Panc1 (cell line): ENCODE measurements at regions not wholly inside any gene's neighbourhood (a gene's known extent, or its start where the extent isn't known, plus 50 kb on each side); places are given as distances from the start of the nearest gene placed in this dataset.

Experiments
- ATAC-seq: fragments of 200-7000 bp; cut with Tn5 transposase; 2 replicates; pipeline ENCODE4 v1.9.1; 2020; ENCODE audit warnings: mild to moderate bottlenecking, moderate library complexity
- BruUV-seq: library from RNA; stranded (reverse); fragments of 400-500 nt; replicated peaks from 2 replicates; lab custom pipeline; 2021; lab: Mats Ljungman, UMichigan
- CTCF ChIA-PET: fragments of 300-600 bp; sonication (Branson Sonifier 250); formaldehyde crosslinking; loops from one replicate; lab custom pipeline; 2022; ENCODE audit warnings: antibody characterized with exemption; lab: Charles Lee
- POLR2A ChIA-PET: fragments of 300-600 bp; sonication (Branson Sonifier 250); formaldehyde crosslinking; loops from one replicate; lab custom pipeline; 2022; ENCODE audit warnings: antibody characterized with exemption; lab: Charles Lee
- DNase-seq: peaks from one replicate; pipeline ENCODE4 v3.0.0-alpha.2; 2010; ENCODE audit warnings: low read depth, low spot score
- H3K27ac ChIP-seq: 2 replicates; pipeline ENCODE4 v1.5.1; 2011; ENCODE audit warnings: mild to moderate bottlenecking, low read length, inconsistent platforms
- H3K27me3 ChIP-seq: fragments of 200-500 bp; sonication (Bioruptor generic); 2 replicates; pipeline ENCODE4 v1.6.0; 2014; ENCODE audit warnings: low read length, inconsistent platforms; ENCODE audit not compliant: control insufficient read depth, insufficient read depth
- H3K36me3 ChIP-seq: fragments of 200-500 bp; sonication (Bioruptor generic); 2 replicates; pipeline ENCODE4 v1.5.1; 2014; ENCODE audit warnings: inconsistent platforms, mild to moderate bottlenecking, low read length, moderate library complexity; ENCODE audit not compliant: control insufficient read depth, insufficient read depth
- H3K4me1 ChIP-seq: 2 replicates; pipeline ENCODE4 v1.5.1; 2011; ENCODE audit warnings: inconsistent platforms, mild to moderate bottlenecking, low read length, moderate library complexity; ENCODE audit not compliant: control insufficient read depth, insufficient read depth
- H3K4me3 ChIP-seq, 2 experiments: 2 replicates each; pipeline ENCODE4 v1.5.1; 2011 to 2012; ENCODE audit warnings: low read depth in 2 of 2, low read length in 2 of 2, mild to moderate bottlenecking in 2 of 2, inconsistent platforms in 1 of 2, moderate library complexity in 1 of 2
- H3K9me3 ChIP-seq: fragments of 200-500 bp; sonication (Bioruptor generic); 2 replicates; pipeline ENCODE4 v1.5.1; 2014; ENCODE audit warnings: low read depth, mild to moderate bottlenecking, inconsistent platforms, low read length, moderate library complexity; ENCODE audit not compliant: control insufficient read depth, insufficient read depth
- POLR2AphosphoS5 ChIP-seq: IDR thresholded peaks from 2 replicates; pipeline ENCODE4 v1.6.1; 2012; ENCODE audit warnings: mild to moderate bottlenecking, low read depth, low read length, moderate library complexity
- SIN3A ChIP-seq: IDR thresholded peaks from 2 replicates; pipeline ENCODE4 v1.6.1; 2012; ENCODE audit warnings: low read depth, mild to moderate bottlenecking, low read length, moderate library complexity, borderline replicate concordance; ENCODE audit not compliant: insufficient read depth
- TCF7L2 ChIP-seq: IDR thresholded peaks from 2 replicates; pipeline ENCODE4 v1.6.1; 2011; ENCODE audit warnings: mild to moderate bottlenecking, low read depth, low read length, inconsistent platforms
- in situ Hi-C: cut with HindIII; loops from 2 replicates; pipeline ENCODE4 v1.10.0; 2016; ENCODE audit warnings: low sequenced_read_pairs, low pct_unique_long_range_greater_than_20kb
- intact Hi-C: fragments of 100-400 bp; cut with micrococcal nuclease; formaldehyde crosslinking; loops from one replicate; pipeline ENCODE4 v1.10.0; 2022; ENCODE audit not compliant: unreplicated experiment
- TF ChIP-seq, protein P1 (sequence below), 2 experiments: IDR thresholded peaks; 2 replicates each; pipeline ENCODE4 v1.6.1; 2011 to 2012; ENCODE audit warnings: low read depth in 2 of 2, control low read depth in 1 of 2, low read length in 1 of 2, mild to moderate bottlenecking in 1 of 2, moderate library complexity in 1 of 2; ENCODE audit not compliant: insufficient read depth in 1 of 2
- TF ChIP-seq, protein P2 (sequence below): fragments of 450-650 bp; IDR thresholded peaks from 2 replicates; pipeline ENCODE4 v1.5.1; 2017; ENCODE audit warnings: mild to moderate bottlenecking

DNA sequence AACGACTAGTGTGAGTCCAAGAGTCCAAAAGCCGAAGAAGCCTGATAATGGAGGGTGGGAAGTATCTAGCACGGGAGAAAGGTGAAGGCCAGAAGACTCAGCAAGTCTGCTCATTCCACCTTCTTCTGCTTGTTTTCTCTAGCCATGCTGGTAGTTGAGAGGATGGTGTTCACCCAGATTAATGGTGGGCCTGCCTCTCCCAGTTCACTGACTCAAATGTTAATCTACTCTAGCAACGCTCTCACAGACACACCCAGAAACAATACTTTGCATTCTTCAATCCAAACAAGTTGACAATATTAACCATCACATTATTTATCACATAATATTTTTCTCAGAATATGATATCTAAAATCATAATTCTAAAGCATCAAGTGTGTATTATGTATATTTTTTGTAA, 1055.1 kb upstream of the PCDH10 start:
- TF ChIP-seq SIN3A (no peak), POLR2AphosphoS5 (no peak), TCF7L2 (no peak)
- TF ChIP-seq, protein P1, sequence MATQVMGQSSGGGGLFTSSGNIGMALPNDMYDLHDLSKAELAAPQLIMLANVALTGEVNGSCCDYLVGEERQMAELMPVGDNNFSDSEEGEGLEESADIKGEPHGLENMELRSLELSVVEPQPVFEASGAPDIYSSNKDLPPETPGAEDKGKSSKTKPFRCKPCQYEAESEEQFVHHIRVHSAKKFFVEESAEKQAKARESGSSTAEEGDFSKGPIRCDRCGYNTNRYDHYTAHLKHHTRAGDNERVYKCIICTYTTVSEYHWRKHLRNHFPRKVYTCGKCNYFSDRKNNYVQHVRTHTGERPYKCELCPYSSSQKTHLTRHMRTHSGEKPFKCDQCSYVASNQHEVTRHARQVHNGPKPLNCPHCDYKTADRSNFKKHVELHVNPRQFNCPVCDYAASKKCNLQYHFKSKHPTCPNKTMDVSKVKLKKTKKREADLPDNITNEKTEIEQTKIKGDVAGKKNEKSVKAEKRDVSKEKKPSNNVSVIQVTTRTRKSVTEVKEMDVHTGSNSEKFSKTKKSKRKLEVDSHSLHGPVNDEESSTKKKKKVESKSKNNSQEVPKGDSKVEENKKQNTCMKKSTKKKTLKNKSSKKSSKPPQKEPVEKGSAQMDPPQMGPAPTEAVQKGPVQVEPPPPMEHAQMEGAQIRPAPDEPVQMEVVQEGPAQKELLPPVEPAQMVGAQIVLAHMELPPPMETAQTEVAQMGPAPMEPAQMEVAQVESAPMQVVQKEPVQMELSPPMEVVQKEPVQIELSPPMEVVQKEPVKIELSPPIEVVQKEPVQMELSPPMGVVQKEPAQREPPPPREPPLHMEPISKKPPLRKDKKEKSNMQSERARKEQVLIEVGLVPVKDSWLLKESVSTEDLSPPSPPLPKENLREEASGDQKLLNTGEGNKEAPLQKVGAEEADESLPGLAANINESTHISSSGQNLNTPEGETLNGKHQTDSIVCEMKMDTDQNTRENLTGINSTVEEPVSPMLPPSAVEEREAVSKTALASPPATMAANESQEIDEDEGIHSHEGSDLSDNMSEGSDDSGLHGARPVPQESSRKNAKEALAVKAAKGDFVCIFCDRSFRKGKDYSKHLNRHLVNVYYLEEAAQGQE (IDR thresholded peaks at IDR 0.05; ENCODE audit: insufficient read depth in 1 of 2, low read depth in 2 of 2, low read length in 1 of 2) = no peak
- TF ChIP-seq, protein P2, sequence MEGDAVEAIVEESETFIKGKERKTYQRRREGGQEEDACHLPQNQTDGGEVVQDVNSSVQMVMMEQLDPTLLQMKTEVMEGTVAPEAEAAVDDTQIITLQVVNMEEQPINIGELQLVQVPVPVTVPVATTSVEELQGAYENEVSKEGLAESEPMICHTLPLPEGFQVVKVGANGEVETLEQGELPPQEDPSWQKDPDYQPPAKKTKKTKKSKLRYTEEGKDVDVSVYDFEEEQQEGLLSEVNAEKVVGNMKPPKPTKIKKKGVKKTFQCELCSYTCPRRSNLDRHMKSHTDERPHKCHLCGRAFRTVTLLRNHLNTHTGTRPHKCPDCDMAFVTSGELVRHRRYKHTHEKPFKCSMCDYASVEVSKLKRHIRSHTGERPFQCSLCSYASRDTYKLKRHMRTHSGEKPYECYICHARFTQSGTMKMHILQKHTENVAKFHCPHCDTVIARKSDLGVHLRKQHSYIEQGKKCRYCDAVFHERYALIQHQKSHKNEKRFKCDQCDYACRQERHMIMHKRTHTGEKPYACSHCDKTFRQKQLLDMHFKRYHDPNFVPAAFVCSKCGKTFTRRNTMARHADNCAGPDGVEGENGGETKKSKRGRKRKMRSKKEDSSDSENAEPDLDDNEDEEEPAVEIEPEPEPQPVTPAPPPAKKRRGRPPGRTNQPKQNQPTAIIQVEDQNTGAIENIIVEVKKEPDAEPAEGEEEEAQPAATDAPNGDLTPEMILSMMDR = no peak
- H3K36me3 ChIP-seq = no peaks in the 10 kb centered on the region
- in situ Hi-C loops (no loop called here), intact Hi-C loops (no loop called here)
- H3K27me3 ChIP-seq = no peaks in the 10 kb centered on the region
- H3K9me3 ChIP-seq = no peaks in the 10 kb centered on the region
- BruUV-seq = no TSS peak
- H3K4me1 ChIP-seq = no peaks in the 10 kb centered on the region
- H3K4me3 ChIP-seq = no peak overlapping the region
- ChIA-PET CTCF (no interaction called here), POLR2A (no interaction called here)
- DNase-seq = no peak
- no peak overlapping the region for H3K27ac ChIP-seq
- no peak for ATAC-seq

DNA sequence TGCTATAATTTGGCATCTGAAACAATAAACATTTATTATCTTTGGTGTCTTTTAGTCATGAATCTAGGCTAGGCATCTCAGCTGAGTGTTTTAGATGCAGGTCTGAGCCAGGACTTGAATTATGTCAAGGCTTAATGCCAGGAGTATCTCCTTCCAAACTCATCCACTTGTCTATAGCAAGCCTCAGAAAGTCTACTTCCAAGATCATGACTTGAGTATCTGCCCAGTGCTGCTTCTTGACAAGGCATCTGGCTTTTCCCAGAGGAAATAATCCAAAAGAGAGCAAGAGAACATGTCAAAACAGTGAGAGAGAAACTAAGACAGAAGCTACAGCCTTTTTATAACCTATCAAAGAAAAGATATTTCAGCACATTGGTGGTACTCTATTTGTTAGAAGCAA, 1052.1 kb upstream of the PCDH10 start:
- DNase-seq (no peak), ATAC-seq (no peak)
- no peaks in the 10 kb centered on the region for H3K36me3 ChIP-seq
- ChIA-PET CTCF (no interaction called here), POLR2A (no interaction called here)
- no peak overlapping the region for H3K27ac ChIP-seq
- no peak for TF ChIP-seq TCF7L2
- TF ChIP-seq, protein P2 = no peak
- TF ChIP-seq, protein P1 (IDR thresholded peaks at IDR 0.05; ENCODE audit: insufficient read depth in 1 of 2, low read depth in 2 of 2, low read length in 1 of 2) = no peak
- TF ChIP-seq SIN3A = no peak
- TF ChIP-seq POLR2AphosphoS5 = no peak
- H3K27me3 ChIP-seq = no peaks in the 10 kb centered on the region
- no peaks in the 10 kb centered on the region for H3K4me1 ChIP-seq
- no peaks in the 10 kb centered on the region for H3K9me3 ChIP-seq
- no peak overlapping the region for H3K4me3 ChIP-seq
- no TSS peak for BruUV-seq
- in situ Hi-C loops = no loop called here
- intact Hi-C loops = no loop called here
